HG03342 (cell line): ENCODE measurements at regions not wholly inside any gene's neighbourhood (a gene's known extent, or its start where the extent isn't known, plus 50 kb on each side); places are given as distances from the start of the nearest gene placed in this dataset.
"Not testable (repeated sequence)": the region's sequence is repeated elsewhere in the genome, so short reads cannot be mapped to it uniquely, and the experiment has no call there.

Experiments
- ATAC-seq: cut with Tn5 transposase; IDR thresholded peaks from one replicate; pipeline ENCODE4 v1.9.1; 2021; ENCODE audit warnings: mild to moderate bottlenecking, moderate library complexity; ENCODE audit not compliant: unreplicated experiment

GRCh38 chr2:184304006-184304405, 294.3 kb upstream of the ZNF804A start:
- no peak for ATAC-seq

- ATAC-seq, result no peak
These were observed 293.2 kb upstream of the ZNF804A start for GRCh38 chr2:184305105-184305504.

- no peak for ATAC-seq
These were observed 289.6 kb upstream of the ZNF804A start for GRCh38 chr2:184308706-184309105.

- ATAC-seq, result no peak
These were observed 285.4 kb upstream of the ZNF804A start for GRCh38 chr2:184312970-184313369.

- no peak for ATAC-seq
These were observed 283.5 kb upstream of the ZNF804A start for GRCh38 chr2:184314829-184315228.

- no peak for ATAC-seq
These were observed 281.4 kb upstream of the ZNF804A start for GRCh38 chr2:184316921-184317320.

GRCh38 chr2:184322615-184323014, 275.7 kb upstream of the ZNF804A start:
- ATAC-seq, result no peak

GRCh38 chr2:184326066-184326465, 272.3 kb upstream of the ZNF804A start:
- ATAC-seq, result no peak

GRCh38 chr2:184327805-184328204, 270.5 kb upstream of the ZNF804A start:
- not testable (repeated sequence) for ATAC-seq

GRCh38 chr2:184330561-184330960, 267.8 kb upstream of the ZNF804A start:
- not testable (repeated sequence) for ATAC-seq

- ATAC-seq, result no peak
These were observed 261.6 kb upstream of the ZNF804A start for GRCh38 chr2:184336688-184337087.

GRCh38 chr2:184338771-184339170, 259.6 kb upstream of the ZNF804A start:
- ATAC-seq, result no peak

GRCh38 chr2:184339966-184340365, 258.4 kb upstream of the ZNF804A start:
- no peak for ATAC-seq

- no peak for ATAC-seq
These were observed 251.9 kb upstream of the ZNF804A start for GRCh38 chr2:184346338-184346862.

GRCh38 chr2:184351126-184351525, 247.2 kb upstream of the ZNF804A start:
- no peak for ATAC-seq

- no peak for ATAC-seq
These were observed 241.3 kb upstream of the ZNF804A start for GRCh38 chr2:184357033-184357432.

GRCh38 chr2:184359379-184359778, 238.9 kb upstream of the ZNF804A start:
- no peak for ATAC-seq

GRCh38 chr2:184363213-184363612, 235.1 kb upstream of the ZNF804A start:
- ATAC-seq, result no peak

- ATAC-seq, result no peak
These were observed 231.1 kb upstream of the ZNF804A start for GRCh38 chr2:184367211-184367610.

- no peak for ATAC-seq
These were observed 229.0 kb upstream of the ZNF804A start for GRCh38 chr2:184369307-184369706.

- peak; percentile 64 for ATAC-seq
These were observed 227.4 kb upstream of the ZNF804A start for GRCh38 chr2:184370954-184371353.

- ATAC-seq, result no peak
These were observed 226.7 kb upstream of the ZNF804A start for GRCh38 chr2:184371641-184372040.

- no peak for ATAC-seq
These were observed 225.8 kb upstream of the ZNF804A start for GRCh38 chr2:184372484-184372883.
